HG03457 (cell line): ENCODE measurements at regions not wholly inside any gene's neighbourhood (a gene's known extent, or its start where the extent isn't known, plus 50 kb on each side); places are given as distances from the start of the nearest gene placed in this dataset.

ENCODE experiments used
- ATAC-seq: cut with Tn5 transposase; IDR thresholded peaks from one replicate; pipeline ENCODE4 v1.9.1; 2021; ENCODE audit warnings: moderate number of reproducible peaks; ENCODE audit not compliant: unreplicated experiment

GRCh38 chr7:20932785-20933527 is 146.3 kb upstream of the SP8 start:
- no peak for ATAC-seq

- no peak for ATAC-seq
Observed at GRCh38 chr7:20945451-20945850, 158.8 kb upstream of the SP8 start.

GRCh38 chr7:20952916-20953315 is 166.2 kb upstream of the SP8 start:
- ATAC-seq, result no peak

GRCh38 chr7:20954711-20955619 is 168.3 kb upstream of the SP8 start:
- ATAC-seq, result no peak

DNA sequence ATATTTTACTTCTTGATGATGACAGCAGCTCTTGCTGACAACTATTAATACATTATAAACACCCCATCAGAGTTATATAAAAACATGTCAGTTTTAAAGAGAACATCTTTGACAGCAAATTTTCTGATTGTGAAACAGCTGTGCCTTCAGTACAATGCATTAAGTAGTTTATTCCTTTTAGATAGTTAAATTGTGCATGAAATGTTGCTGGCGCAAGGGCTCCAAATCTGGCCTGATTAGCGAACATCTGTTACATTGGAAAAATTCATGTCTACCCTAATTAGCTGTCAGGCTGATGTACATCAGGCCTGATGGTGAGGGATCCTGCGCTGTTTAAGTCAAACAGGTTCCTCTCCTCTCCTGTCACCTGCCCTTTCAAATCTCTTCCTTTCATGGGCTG is 171.9 kb upstream of the SP8 start:
- no peak for ATAC-seq

GRCh38 chr7:20959281-20959680 is 172.6 kb upstream of the SP8 start:
- ATAC-seq, result no peak

GRCh38 chr7:20963556-20964280 is 177.0 kb upstream of the SP8 start:
- no peak for ATAC-seq

- ATAC-seq, result no peak
Observed at GRCh38 chr7:20964281-20964918, 177.7 kb upstream of the SP8 start.

- no peak for ATAC-seq
Observed at GRCh38 chr7:20971219-20971618, 184.5 kb upstream of the SP8 start.

DNA sequence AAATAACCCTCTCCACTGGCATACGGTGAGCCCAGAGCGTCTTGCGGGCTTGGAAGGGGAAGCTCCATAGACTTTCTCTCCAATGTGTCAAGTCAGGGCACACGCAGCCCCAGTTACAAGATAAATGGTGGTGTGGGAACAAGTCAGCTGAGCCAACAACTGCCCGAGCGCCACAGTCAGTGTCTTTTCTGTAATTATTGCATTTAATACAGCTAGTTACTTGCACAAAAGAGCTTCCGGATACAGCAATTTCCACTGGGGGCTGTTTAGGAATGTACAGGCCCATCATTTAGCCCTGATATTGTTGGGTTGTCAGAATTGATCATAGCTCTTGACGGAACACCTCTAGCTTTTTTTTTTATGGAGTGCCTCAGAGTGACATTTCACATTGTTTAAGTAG is 193.5 kb upstream of the SP8 start:
- ATAC-seq, result no peak

DNA sequence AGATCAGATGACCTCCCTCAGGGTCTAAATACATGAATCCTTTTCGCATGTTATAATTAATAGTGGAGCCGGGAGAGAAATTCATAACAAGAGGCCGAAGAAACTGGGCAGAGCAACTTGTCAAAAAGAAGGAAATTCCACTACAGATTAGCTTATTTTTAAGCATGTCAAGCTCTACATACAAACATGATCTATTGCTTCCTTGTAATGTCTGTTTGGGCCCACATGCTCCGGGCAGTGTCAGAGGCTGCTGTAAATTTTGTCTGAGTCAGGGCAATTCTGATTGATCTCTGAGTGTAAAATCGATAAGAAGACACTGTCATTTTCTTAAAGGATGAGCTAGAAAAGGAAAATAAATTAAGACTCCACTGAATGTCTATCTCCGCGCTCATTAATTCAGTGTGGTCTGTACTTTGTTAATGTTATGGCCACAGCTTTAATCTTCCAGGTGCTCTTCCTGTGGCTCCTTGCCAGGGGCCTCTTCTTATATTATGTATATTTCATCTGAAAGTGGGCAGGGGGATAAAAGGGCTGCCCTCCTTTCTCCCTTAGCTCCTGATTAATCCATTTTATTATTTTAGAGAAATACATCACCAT is 194.1 kb upstream of the SP8 start:
- no peak for ATAC-seq

DNA sequence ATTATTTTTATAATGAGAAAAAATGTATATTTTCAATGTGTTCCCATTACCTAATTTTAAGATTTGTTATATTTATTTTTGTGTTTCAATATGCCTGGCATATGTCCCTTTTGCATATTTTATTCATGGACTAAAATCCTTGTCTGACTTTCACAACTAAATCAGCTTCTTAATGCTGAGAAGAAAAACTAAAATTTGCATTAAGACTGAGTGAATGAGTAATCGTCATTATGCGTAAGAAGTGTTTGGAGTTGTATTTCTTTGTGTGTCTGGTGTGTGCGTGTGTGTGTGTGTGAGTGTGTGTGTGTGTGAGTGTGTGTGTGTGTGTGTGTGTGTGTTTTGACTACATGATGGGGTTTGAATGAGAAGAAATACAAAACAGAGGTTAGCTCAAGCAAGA is 201.7 kb upstream of the SP8 start:
- no peak for ATAC-seq

DNA sequence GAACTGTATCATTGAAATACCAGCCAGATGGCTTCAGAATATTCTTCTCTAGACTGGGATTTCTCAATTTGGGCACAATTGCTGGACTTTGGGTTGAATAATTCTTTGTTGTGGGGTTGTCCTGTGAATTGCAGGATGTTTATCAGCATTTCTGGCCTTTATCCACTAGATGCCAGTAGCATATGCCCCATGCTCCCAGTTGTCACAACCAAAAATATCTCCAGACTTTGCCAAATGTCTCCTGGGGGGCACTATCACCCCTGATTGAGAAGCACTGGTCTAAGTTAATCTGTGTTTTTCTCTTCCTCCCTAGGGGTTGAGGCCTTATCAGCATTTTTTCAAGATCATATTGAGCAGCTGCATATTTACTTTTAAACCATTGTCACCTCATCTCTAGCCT is 204.9 kb upstream of the SP8 start:
- ATAC-seq, result no peak

- no peak for ATAC-seq
Observed at GRCh38 chr7:20993693-20994092, 207.0 kb upstream of the SP8 start.

- ATAC-seq, result no peak
Observed at GRCh38 chr7:20998309-20998708, 211.6 kb upstream of the SP8 start.

DNA sequence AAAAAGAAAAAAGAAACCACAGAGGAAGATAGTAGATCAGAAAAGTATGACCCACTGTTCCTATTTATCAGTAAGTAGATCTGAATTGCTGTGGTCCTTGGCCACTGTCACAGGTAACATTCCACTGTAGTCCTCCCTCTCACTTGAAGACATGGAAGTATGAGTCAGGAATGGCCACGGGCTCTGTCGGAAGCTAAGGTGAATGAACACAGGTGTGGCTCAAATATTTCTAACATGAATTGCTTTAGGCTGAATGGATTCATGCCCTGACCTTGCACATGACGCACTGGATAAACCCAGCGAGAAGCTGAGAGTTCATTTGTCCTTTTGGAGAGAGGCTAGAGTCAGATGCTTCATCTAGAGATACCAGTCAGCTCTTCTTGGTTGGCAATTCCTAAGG is 224.5 kb upstream of the SP8 start:
- no peak for ATAC-seq

GRCh38 chr7:21013765-21014539 is 227.3 kb upstream of the SP8 start:
- no peak for ATAC-seq

GRCh38 chr7:21020667-21021066 is 234.0 kb upstream of the SP8 start:
- no peak for ATAC-seq

DNA sequence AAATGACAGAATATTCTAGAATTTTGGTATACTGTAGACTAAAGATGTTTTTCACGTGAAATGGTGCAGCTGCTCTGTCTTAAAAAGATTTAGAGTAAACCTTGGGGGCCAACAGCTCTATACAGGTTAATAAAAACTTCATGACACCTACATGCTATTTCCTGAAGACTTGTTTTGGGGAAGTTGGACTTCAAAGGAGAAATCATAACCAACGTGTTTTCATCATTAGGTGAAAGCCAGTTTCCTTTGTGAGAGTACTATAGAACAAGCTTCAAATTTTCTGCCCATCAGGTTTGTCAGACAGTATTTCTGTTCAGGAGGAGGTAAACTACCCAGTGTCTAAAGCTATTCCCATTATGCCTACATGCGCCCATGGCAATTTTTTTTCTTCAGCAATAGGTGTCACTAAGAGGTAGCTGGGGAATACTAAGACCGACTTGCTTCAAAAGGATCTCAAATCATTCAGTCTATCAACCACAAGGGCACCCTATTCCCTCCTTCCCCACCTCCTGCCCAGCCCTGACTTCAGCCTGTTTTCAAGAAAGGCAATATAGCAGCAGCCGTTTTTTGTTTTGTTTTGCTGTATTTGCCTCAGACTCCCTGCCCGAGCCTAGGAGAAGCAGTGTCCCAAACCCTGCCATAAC is 237.3 kb upstream of the SP8 start:
- no peak for ATAC-seq

DNA sequence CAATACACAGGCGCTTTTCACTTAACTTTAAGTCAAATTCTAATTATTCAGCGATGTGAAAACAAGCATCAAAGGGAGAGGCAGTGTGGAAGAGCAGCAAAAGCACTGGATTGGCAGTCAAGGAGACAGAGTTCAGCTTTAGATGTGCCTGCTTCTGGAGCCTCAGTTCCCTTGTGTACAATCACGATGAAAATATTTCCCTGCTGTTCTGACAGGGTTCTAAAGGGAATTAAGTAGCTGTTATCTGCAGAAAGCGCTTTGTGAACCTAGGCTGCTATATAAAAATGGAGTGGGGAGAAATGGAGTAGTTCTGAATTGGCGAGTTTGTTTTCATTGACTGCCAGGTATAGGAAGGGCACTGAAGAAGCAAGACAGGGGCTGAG is 237.8 kb upstream of the SP8 start:
- no peak for ATAC-seq
